Peyer's patch (tissue), 4 donors: ENCODE measurements at regions not wholly inside any gene's neighbourhood (a gene's known extent, or its start where the extent isn't known, plus 50 kb on each side); places are given as distances from the start of the nearest gene placed in this dataset.

Experiments used
- DNase-seq, 3 donors: peaks; one replicate each; pipeline ENCODE4 v3.0.0-alpha.2; 2017 to 2019
- H3K27ac ChIP-seq, 4 donors: fragments of 200-600 bp; sonication (generic); one replicate each; pipeline ENCODE4 v1.5.1; 2016 to 2019
- H3K27me3 ChIP-seq, 2 donors: fragments of 200-600 bp; sonication (generic); one replicate each; pipeline ENCODE4 v1.5.1; 2019
- H3K36me3 ChIP-seq, 3 donors: fragments of 200-600 bp; sonication (generic); one replicate each; pipeline ENCODE4 v1.5.1; 2016 to 2019
- H3K4me1 ChIP-seq, 4 donors: fragments of 200-600 bp; sonication (generic); one replicate each; pipeline ENCODE4 v1.5.1; 2016 to 2019
- H3K4me3 ChIP-seq, 4 donors: fragments of 200-600 bp; sonication (generic); 1 replicate in 3 of 4; 2 replicates in 1 of 4; pipeline ENCODE4 v1.5.1; 2016 to 2019; ENCODE audit warnings: mild to moderate bottlenecking in 1 of 4
- H3K9me3 ChIP-seq, 4 donors: fragments of 200-600 bp; sonication (generic); one replicate each; pipeline ENCODE4 v1.5.1; 2016 to 2019; ENCODE audit warnings: mild to moderate bottlenecking in 1 of 4
- CTCF ChIP-seq, 6 experiments: fragments of 450-650 bp in 4 of 6; fragments of 200-600 bp in 2 of 6; sonication (generic) in 1 of 6; IDR thresholded peaks; one replicate each; pipeline ENCODE4 v1.5.1; 2017 to 2019; ENCODE audit warnings: antibody characterized with exemption in 6 of 6, mild to moderate bottlenecking in 3 of 6, moderate library complexity in 1 of 6
- POLR2A ChIP-seq, 2 donors: fragments of 450-650 bp; IDR thresholded peaks; one replicate each; pipeline ENCODE4 v1.5.1; 2017; ENCODE audit warnings: antibody characterized with exemption in 2 of 2, mild to moderate bottlenecking in 2 of 2, moderate library complexity in 2 of 2

- H3K27me3 ChIP-seq, result no peaks in the 10 kb centered on the region
- H3K36me3 ChIP-seq, result no peaks in the 10 kb centered on the region
- no peaks in the 10 kb centered on the region for H3K9me3 ChIP-seq
- no peak for TF ChIP-seq POLR2A (IDR thresholded peaks at IDR 0.05)
- no peak for TF ChIP-seq CTCF (IDR thresholded peaks at IDR 0.05)
- H3K4me1 ChIP-seq, result no peaks in the 10 kb centered on the region
- DNase-seq, result no peak
- no peak overlapping the region for H3K27ac ChIP-seq
- no peak overlapping the region for H3K4me3 ChIP-seq
These were observed 278.8 kb upstream of the PLXNA2 start for GRCh38 chr1:208523007-208523406.

- H3K27me3 ChIP-seq, result no peaks in the 10 kb centered on the region
- TF ChIP-seq POLR2A (IDR thresholded peaks at IDR 0.05) (no peak), CTCF (IDR thresholded peaks at IDR 0.05) (no peak)
- no peak overlapping the region for H3K27ac ChIP-seq
These were observed 280.2 kb upstream of the PLXNA2 start for GRCh38 chr1:208524376-208524775.

GRCh38 chr1:208524925-208525324 lies 280.7 kb upstream of the PLXNA2 start:
- DNase-seq, result no peak
- Histone ChIP-seq H3K9me3 (no peaks in the 10 kb centered on the region), H3K27me3 (no peaks in the 10 kb centered on the region), H3K36me3 (no peaks in the 10 kb centered on the region), H3K27ac (no peak overlapping the region), H3K4me1 (no peaks in the 10 kb centered on the region), H3K4me3 (no peak overlapping the region)
- TF ChIP-seq CTCF (IDR thresholded peaks at IDR 0.05) (no peak), POLR2A (IDR thresholded peaks at IDR 0.05) (no peak)

More at GRCh38 chr1:208524376-208524775, 280.2 kb upstream of the PLXNA2 start:
- H3K4me1 ChIP-seq, result no peaks in the 10 kb centered on the region
- no peak overlapping the region for H3K4me3 ChIP-seq
- H3K9me3 ChIP-seq, result no peaks in the 10 kb centered on the region
- no peak for DNase-seq
- H3K36me3 ChIP-seq, result no peaks in the 10 kb centered on the region

- no peaks in the 10 kb centered on the region for H3K27me3 ChIP-seq
- no peak overlapping the region for H3K4me3 ChIP-seq
- DNase-seq, result no peak
- no peak overlapping the region for H3K27ac ChIP-seq
- H3K9me3 ChIP-seq, result no peaks in the 10 kb centered on the region
- H3K4me1 ChIP-seq, result no peaks in the 10 kb centered on the region
- no peaks in the 10 kb centered on the region for H3K36me3 ChIP-seq
- no peak for TF ChIP-seq CTCF (IDR thresholded peaks at IDR 0.05)
- no peak for TF ChIP-seq POLR2A (IDR thresholded peaks at IDR 0.05)
These were observed 281.2 kb upstream of the PLXNA2 start for GRCh38 chr1:208525417-208525816.

GRCh38 chr1:208526613-208527125 lies 282.5 kb upstream of the PLXNA2 start:
- Histone ChIP-seq H3K27ac (no peak overlapping the region), H3K27me3 (no peaks in the 10 kb centered on the region), H3K4me1 (no peaks in the 10 kb centered on the region), H3K4me3 (no peak overlapping the region), H3K36me3 (no peaks in the 10 kb centered on the region), H3K9me3 (no peaks in the 10 kb centered on the region)
- DNase-seq, result no peak
- TF ChIP-seq POLR2A (IDR thresholded peaks at IDR 0.05) (no peak), CTCF (IDR thresholded peaks at IDR 0.05) (no peak)

GRCh38 chr1:208527156-208527555 lies 283.0 kb upstream of the PLXNA2 start:
- TF ChIP-seq POLR2A (IDR thresholded peaks at IDR 0.05) (no peak), CTCF (IDR thresholded peaks at IDR 0.05) (no peak)
- Histone ChIP-seq H3K4me1 (no peaks in the 10 kb centered on the region), H3K9me3 (no peaks in the 10 kb centered on the region), H3K4me3 (no peak overlapping the region), H3K27me3 (no peaks in the 10 kb centered on the region), H3K27ac (no peak overlapping the region), H3K36me3 (no peaks in the 10 kb centered on the region)
- DNase-seq, result no peak
